ENCODE measurements at regions not wholly inside any gene's neighbourhood (a gene's known extent, or its start where the extent isn't known, plus 50 kb on each side); places are given as distances from the start of the nearest gene placed in this dataset.
"Not testable (repeated sequence)": the region's sequence is repeated elsewhere in the genome, so short reads cannot be mapped to it uniquely, and the experiment has no call there.

DNA sequence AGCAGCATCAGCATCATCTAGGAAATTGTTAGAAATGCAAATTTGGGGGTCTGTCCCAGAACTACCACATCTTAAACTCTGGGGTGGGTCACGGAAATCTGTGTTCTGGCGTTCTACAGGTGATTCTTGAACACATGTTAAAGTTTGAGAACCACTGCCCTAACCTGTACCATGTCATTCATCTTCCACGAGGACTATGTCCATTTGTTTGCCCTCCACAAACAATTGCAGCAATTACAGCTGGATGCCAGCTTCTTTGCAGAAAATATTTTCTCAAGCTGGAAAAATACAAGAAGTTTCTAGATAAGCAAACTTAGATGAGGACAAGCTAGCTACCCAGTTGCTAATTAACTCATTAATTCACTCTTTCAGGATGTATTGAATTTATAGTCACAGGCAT, 54.1 kb downstream of the MAFB start:
- DNase-seq (ENCODE audit: low read depth), result no peak

DNA sequence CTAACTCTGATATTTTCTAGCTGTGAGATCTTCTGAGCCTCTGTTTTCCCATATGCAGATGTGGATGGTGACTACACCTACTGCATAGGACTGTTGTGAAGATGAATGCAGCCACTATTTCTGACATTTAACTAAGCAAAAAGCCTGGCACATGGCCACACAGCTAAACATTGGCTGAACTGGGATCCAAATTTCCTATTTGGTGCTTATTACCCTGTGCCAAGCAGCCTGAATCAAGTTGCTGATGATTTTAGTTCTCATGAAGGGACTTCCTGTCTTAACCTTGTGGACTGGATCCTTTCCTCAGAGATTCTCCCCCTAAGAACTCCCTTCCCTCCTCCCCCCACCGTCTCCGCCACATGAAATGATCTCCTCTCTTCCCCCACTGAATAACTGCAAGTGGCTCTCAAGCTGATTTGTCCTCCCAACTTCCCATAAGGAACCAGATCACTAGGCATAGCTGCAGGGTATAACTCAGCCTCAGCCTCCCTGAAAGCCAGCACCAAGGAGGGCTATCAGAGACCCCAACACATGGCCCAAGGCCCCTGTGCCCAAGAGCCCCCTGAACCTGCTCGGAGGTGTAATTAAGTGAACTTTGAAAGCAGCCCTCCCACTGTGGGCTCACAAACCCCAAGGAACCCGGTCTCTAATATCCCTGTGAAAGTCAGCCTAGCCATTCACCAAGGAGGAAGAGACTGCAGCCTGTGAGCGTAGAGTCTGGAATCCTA, 55.7 kb downstream of the MAFB start:
- no peak for DNase-seq (ENCODE audit: low read depth)

DNA sequence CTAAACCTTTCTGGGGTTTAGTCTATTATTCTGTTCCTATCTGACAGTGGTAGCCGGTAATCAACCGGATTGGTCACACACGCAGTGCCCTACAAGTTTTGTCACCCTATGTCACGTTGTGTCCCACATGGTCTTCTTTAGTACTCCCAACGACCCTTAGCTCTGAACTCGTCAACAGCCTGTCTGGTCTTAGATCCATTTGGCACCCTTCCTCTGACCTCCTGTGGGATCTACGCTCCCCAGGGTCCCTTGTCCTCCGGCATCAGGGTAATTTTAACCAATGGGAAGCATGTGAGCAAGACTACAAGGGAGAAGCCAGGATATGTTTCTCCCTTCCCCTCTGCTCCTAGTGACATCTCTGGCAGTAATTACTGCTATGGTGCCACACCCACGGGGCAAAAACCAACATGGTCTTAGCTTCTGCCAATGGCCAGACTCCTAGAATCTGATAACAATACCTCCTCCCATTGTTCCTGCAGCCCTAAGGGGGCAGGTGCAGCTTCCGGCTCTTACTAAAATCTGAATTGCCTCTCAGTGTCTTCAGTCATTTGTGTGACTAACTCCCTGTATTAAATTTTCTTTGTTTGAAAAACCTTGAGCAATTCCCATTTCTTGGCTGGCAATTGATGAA, 56.6 kb downstream of the MAFB start:
- no peak for DNase-seq (ENCODE audit: low read depth)

DNA sequence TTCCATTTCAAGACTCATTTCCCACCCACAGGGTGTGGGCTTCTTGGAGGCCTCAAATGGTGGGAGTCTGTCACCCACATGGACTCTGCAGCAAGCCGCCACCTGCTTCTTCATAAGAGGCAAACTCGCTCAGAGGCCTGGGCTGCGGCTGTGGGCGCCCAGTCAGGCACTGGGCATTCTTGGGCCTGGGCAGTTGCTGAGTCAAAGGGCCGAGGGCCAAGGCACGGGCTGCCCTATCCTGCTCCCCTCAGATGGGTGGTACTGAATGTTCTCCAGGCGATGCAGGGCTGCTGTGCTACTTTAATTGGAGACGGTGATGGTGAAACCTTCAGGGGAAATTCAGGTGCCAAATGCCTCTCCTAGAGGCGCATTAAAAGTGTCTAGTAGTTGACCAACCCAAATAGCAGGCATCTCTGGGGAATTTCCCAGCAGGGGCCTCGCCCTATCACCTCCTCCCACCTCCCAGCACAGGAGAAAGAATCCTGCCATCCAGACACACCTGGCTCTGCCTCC, 57.9 kb downstream of the MAFB start:
- DNase-seq (ENCODE audit: low read depth), result no peak

DNA sequence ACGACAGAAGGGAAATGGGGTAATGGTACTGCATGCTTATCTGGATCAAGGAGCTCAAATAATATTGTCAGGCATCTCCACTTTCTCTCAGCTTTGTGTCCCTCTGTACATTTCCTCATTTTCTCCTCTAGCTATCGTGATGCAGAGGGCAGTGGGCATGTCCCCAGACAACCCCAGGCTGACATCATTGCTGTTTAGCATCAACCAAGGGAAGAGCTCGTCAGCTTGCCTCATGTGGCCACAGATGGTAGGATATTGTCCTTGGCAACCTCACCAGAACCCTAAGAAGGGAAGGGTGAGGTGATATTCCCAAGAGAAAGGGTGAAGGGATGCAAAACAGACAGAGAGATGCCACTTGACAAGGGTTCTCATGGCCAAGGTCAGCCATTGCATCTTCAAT, 58.3 kb downstream of the MAFB start:
- no peak for DNase-seq (ENCODE audit: low read depth)

DNA sequence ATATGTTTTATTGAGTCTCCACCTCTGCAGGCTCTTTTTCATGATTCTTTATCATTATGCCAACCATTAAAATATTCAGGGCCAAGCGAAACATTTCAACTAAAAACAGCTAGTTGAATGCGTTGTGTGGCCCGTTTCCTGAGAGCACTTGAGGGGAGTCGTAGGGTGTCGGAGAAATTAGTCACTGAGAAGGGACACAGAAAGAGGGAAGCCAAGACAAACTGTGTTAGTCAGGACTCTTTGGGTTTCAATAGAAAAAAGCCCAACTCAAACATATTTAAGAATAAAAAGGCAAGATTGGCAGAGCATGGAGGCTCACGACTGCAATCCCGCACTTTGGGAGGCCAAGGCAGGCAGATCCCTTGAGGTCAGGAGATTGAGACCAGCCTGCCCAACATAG, 58.9 kb downstream of the MAFB start:
- no peak for DNase-seq (ENCODE audit: low read depth)

DNA sequence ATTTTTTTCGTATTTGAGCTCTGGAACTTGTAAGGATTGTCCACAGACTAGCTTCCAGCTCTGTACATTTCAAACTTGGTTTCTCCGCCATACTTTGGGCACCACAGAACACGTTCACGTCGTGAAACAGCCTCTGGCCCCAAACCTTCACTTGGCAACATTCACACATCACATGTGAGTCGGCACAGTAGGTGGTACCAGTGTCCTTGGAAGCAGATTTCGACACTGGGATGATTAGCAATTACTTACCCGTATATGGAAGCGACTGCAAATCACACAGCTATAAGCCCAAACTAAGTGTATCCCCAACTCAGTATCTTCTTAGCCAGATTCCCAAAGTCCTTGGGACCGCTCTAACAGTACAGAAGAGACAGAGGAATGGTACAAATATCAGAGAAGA, 60.2 kb downstream of the MAFB start:
- no peak for DNase-seq (ENCODE audit: low read depth)

DNA sequence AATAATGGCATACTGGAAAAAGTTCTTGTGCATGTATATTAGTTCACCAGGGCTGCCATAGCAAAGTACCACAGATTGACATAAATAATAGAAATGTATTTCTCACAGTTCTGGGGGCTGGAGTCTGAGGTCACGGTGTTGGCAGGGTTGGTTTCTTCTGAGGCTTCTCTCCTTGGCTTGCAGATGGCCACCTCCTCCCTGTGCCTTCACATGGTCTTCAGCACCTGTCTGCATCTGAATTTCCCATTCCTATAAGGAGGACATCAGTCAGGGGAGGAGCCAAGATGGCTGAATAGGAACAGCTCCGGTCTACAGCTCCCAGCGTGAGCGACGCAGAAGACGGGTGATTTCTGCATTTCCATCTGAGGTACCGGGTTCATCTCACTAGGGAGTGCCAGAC, 70.0 kb downstream of the MAFB start:
- not testable (repeated sequence) for DNase-seq (ENCODE audit: low read depth)

DNA sequence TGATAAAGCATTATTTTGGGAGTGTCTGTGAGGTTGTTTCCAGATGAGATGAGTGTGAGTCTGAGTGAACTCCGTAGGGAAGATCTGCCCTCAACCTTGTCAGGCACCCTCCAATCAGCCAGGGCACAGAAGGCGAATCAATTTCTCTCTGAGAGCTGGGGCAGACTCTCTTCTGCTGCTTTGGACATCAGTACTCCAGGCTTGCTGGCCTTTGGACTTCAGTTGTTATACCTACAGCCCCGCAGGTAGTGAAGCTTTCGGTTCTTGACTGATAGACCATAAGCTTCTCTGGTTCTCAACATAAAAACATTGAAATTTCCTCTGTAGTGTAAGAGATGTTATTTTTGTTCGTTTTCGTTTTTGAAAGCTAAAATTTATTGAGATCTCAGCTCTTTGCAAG, 71.4 kb downstream of the MAFB start:
- no peak for DNase-seq (ENCODE audit: low read depth)

DNA sequence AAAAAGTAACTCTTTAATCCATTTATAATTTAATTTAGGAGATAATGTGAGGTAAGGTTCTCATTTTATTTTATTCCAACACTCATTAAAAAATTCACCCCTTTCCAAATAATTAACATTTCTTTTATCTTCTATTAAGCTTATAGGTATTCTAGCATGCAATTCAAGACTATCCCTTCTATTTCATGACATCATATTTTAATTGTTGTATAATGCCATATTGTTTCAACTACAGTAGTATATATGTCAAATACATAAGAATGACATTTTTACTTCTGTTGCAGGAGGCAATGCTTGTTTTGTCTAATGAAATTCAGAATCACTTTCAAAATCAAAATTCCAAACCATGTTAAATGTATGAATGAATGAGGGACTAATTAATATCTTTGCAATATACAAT, 76.2 kb downstream of the MAFB start:
- no peak for DNase-seq (ENCODE audit: low read depth)

DNA sequence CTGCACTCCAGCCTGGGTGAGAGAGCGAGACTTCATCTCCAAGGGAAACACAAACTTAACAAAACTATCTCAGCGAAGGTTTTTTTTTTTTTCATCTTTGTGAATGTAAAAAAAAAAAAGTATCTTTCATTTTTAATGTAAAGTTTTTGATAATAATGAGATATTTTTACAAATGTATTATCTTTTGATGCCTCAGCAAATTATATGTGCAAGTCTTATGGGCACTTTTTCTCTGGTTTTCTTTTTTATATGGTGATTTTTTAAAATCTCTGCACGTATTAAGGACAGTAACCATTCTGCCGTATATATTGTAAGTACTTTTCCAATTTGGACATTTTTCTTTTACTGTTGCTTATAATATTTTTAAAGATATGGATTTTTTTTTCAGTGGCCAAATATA, 76.8 kb downstream of the MAFB start:
- no peak for DNase-seq (ENCODE audit: low read depth)

DNA sequence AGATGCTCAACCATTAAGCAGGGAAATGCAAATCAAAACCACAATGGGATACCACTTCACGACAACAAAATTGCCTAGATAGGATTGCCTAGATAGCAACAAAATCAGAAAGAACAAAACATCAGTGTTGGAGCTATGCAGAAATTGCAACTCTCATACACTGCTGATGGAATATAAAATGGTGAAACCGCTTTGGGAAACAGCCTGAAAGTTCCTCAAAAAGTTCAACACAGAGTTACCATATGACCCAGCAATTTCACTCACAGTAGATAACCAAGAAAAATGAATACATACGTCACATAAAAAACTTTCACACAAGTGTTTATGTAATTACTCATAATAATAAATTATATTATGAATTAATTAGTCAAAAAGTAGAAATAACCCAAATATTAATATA, 78.3 kb downstream of the MAFB start:
- no peak for DNase-seq (ENCODE audit: low read depth)

DNA sequence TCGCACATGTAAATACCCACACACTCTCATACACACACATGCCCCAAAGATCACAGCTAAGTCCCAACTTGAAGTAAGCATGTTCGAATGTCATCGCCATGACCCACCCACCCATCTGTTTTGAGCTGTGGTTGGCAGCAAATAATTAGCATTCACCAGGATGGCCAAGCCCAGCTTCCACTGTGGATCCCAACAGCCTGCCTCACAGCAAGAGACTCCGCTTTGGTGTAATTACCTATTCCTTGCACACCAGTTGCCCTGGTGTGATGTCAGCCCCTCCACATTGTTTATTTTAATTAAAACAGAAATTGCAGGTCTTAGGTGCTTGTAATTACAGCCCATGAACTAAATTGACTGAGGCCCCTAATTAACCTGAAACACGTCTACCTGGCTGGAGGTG, 81.1 kb downstream of the MAFB start:
- DNase-seq (ENCODE audit: low read depth), result no peak

DNA sequence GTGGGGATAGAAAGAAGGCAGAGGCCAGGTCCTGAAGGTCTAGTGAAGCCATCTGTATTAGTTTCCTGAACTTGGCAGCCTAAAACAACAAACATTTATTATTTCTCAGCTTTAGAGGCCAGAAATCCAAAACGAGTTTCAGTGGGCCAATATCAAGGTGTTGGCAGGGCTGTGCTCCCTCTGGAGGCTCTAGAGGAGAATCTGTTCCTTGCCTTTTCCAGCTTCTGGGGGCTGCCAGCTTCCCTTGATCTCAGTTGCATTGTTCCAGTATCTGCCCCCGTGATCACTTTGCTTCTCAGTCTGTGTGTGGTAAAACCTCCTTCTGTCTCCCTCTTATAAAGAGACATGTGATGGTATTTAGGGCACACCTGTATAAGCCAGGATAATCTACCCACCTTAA, 82.4 kb downstream of the MAFB start:
- DNase-seq (ENCODE audit: low read depth), result no peak

DNA sequence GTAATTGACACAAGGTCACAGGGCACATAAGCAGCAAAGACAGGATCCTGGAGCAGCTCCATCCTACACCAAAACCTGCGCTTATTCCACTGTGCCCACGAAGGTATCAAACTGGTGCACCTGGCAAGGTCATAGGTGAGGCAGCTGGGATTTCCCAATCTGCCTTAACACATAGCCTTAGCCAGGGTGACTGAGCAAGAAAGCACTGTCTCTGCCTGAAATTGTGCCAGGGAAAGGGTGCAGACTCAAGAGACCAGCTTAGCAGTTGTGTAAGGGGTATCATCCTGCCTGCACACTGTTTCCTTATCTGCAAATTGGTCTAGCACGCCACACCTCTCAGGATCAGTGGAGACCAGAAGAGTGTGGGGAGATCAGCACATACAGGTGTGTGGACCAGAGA, 82.8 kb downstream of the MAFB start:
- no peak for DNase-seq (ENCODE audit: low read depth)

DNA sequence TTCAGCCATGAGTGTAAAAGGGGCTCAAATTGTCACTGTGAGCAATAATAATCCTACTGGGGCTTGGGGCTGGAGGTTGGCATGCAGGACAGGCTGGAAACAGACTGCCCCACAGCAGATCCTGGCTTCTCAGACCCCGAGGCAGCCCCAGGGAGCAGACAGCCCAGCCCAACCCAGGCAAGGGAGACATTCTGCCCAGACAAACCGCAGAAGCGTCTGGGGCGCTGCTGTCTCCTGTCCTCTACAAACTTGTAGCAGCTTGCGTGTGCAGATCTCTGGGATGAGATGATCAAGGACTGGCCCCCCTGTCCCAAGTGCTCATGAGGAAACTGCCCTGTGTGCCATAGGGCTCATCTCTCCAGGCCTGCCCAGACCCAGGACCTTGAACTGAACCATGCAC, 84.6 kb downstream of the MAFB start:
- no peak for DNase-seq (ENCODE audit: low read depth)

DNA sequence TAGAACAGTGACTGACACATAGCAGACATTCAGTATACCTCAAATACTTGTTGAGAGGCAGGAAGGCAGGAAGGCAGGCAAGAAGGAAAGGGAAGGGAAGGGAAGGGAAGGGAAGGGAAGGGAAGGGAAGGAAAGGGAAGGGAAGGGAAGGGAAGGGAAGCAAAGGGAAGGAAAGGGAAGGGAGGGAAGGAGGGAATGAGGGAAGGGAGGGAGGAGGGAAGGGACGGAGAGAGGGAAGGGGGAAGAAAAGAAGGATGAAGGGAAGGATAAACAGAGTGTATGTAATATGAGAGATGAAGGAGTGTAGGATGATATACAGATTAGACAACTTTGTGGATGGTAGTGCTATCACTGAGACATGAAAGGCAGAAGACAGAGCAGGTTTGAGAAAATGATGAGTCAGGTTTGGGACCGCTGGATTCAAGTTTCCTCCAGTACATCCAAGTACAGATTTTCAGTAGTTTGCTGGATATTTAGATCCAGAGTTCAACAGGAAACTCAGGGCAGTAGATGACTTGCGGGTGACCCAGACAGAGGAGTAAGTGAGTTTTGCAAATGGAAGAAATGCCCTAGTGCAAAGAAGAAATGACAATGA, 85.9 kb downstream of the MAFB start:
- DNase-seq (ENCODE audit: low read depth), result no peak

DNA sequence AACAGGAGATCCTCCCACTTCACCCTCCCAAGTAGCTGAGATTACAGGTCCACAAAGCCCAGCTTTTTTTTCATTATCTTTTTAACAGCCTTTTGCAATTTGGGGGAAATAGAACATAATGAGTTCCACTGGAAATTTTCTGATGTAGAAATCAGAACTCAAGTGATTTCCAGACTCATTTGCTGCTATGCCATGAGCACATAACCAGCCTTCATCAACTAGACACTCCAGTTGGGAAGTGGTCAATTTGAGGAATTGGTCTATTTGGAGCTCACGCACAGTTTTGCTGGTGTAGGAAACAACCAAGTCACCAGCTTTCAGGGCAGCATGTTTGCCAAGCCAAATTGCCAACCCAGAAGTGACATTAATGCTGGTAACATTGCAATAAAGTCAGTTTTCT, 86.7 kb downstream of the MAFB start:
- DNase-seq (ENCODE audit: low read depth), result no peak

DNA sequence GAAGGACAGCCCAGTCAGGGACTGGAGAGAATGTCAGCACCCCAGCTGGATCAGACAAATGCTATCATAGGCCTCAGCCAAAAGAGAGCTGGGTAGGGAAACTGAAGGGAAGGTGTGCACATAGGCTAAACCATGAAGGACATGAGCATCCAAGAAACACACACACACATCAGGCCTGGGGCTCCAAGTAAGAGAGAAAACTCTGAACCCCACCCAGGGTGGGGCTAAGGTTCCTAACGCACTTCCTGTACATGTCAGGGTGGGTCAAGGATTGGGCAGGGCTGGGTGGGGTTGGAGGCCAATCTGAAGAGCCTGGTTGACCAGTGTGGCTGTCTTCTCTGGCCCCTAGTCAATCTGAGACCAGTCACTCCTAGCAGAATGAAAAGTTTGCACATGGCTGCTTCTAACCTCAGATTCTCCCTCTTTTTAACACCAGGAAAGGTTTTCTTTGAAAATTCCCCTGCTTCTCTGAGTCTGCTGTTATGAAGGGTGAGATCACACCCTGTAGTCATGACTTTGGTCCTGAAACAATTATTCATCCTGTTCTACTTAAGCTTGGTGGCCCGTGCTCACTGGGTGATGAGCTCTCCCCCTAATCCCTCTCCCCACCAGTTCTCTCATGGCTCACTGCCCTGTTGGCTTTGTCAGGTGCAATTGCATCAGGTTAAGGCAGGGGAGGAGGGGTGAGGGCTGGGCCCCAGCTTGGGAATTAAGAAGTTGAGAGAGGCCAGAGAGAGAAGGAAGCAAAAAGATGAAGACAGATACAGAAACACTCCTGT, 88.4 kb downstream of the MAFB start:
- DNase-seq (ENCODE audit: low read depth), result no peak

DNA sequence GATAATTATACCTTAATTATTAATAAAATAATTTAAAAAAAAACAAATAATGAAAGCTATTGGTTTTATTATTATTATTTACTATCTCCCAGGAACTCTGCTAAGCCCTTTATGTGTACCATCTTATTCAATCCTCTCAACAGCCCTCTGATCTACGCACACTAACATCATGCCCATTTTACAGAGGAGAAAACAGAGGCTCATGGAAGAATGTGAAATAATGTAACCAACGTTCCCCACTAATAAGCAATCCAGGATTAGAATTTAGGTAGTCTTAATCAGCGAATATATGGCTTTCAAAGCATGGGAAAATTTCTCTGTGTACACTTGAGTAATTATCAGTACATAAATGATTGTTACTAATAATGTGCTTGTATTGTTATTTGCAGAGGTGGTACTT, 89.0 kb downstream of the MAFB start:
- no peak for DNase-seq (ENCODE audit: low read depth)

DNA sequence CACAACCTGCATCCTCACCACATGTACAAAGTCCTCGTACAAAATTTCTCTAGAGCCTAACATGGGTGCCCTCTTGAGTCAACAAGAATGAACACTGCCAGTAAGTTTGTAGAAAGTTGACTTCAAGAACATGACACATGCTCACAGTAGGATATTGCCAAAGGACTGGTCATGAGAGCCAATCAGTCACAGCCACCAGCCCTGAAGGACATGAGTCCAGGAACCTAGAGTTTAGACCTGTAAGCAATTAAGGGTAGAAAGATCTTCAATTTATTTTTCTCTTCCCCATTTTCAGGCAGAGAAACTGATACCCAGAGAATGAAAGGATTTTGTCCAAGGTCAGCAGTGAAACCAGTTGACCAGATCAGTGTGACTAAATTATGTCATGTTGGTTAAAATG, 96.1 kb downstream of the MAFB start:
- no peak for DNase-seq (ENCODE audit: low read depth)

DNA sequence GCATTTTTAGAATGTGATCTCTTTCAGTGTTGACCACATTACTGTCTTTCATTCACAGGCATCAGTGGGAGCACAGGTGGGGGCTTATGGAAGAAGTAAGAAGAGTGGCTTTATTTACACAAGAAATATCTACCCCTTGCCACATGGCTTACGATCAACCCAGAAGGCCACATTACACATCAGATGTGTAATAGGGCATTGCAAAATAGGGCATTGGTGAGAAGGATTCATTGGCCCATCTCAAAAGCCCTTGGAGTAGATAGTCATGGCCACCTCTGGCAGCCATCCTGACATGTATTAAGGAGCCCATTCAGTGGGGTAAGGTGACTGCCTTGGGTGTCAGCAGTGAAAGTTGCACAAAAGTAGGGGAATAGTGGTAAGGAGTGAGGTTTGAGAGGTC, 97.5 kb downstream of the MAFB start:
- no peak for DNase-seq (ENCODE audit: low read depth)

DNA sequence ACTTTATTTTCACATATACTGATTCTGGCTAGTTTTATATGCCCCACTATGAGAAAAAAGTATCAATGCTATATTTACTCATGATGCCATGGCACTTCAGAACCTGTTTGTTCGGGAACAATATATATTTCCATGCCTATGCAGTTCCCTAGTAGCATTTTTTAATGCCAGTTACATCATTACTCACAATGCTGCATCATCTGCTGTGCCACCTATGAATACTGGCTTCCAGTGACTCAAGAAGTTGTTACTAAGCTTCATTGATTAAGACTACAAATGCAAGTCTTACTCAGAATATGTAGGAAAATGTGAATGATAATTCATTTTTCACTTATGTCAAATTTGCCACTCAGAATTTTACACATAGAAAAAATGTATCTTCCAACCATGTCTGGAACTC, 97.9 kb downstream of the MAFB start:
- no peak for DNase-seq (ENCODE audit: low read depth)

All from stromal cell of bone marrow (primary cell).